ENCODE measurements at regions not wholly inside any gene's neighbourhood (a gene's known extent, or its start where the extent isn't known, plus 50 kb on each side); places are given as distances from the start of the nearest gene placed in this dataset.
A peak's percentile ranks its signal among the peaks of the same experiment; 100 is the strongest.

GRCh38 chr18:34972765-34973414 is 68.3 kb upstream of the MAPRE2 start:
- DNase-seq, result no peak
- Histone ChIP-seq H3K4me1 (peaks cover 0 to 20% (median 12%) of the 10 kb centered on the region in 6 donors), H3K27ac (no peak overlapping the region), H3K27me3 (replicated peaks in 1 of 7) (peaks cover 0 to 32% (median 4%) of the 10 kb centered on the region in 7 donors), H3K36me3 (no peaks in the 10 kb centered on the region), H3K4me3 (no peak overlapping the region), H3K9me3 (no peaks in the 10 kb centered on the region)
- 58 to 87% (median 78%) methylated on average over 2 of the region's 2 CpGs for WGBS, 5 donors
- intact Hi-C loops (cut with DNase I; ENCODE audit: low total_unique reads), result no loop called here
- TF ChIP-seq POLR2AphosphoS5 (IDR thresholded peaks at IDR 0.05), result no peak
- TF ChIP-seq CTCF (IDR thresholded peaks at IDR 0.05 in 8 of 11, conservative IDR thresholded peaks at IDR 0.05 in 3 of 11), result no peak
- no peak for TF ChIP-seq POLR2A (IDR thresholded peaks at IDR 0.05)

- peak overlapping the region in 6 of 8 donors; percentile 80 to 96 (median 83) for H3K4me3 ChIP-seq
- TF ChIP-seq POLR2A (IDR thresholded peaks at IDR 0.05) (no peak), CTCF (IDR thresholded peaks at IDR 0.05 in 8 of 11, conservative IDR thresholded peaks at IDR 0.05 in 3 of 11) (no peak), POLR2AphosphoS5 (IDR thresholded peaks at IDR 0.05) (no peak)
- 59 to 74% (median 65%) methylated on average over 9 to 10 of the region's 10 CpGs for WGBS, 5 donors
- no peaks in the 10 kb centered on the region for H3K36me3 ChIP-seq
- H3K27ac ChIP-seq, result no peak overlapping the region
- peaks cover 0 to 33% (median 2%) of the 10 kb centered on the region in 7 donors for H3K27me3 ChIP-seq (replicated peaks in 1 of 7)
- no peaks in the 10 kb centered on the region for H3K9me3 ChIP-seq
- no peak for DNase-seq
- peaks cover 4 to 39% (median 30%) of the 10 kb centered on the region in 6 donors for H3K4me1 ChIP-seq
- intact Hi-C loops (cut with DNase I; ENCODE audit: low total_unique reads), result no loop called here
Measured at GRCh38 chr18:34976123-34976522, 65.1 kb upstream of the MAPRE2 start.

- TF ChIP-seq CTCF (IDR thresholded peaks at IDR 0.05 in 8 of 11, conservative IDR thresholded peaks at IDR 0.05 in 3 of 11) (no peak), POLR2A (IDR thresholded peaks at IDR 0.05) (no peak)
- no peaks in the 10 kb centered on the region for H3K36me3 ChIP-seq
- peaks cover 0 to 33% (median 2%) of the 10 kb centered on the region in 7 donors for H3K27me3 ChIP-seq (replicated peaks in 1 of 7)
- H3K9me3 ChIP-seq, result no peaks in the 10 kb centered on the region
- peaks cover 4 to 39% (median 30%) of the 10 kb centered on the region in 6 donors for H3K4me1 ChIP-seq
- peak overlapping the region; percentile 63 to 96 (median 82) for H3K4me3 ChIP-seq
- no peak for DNase-seq
- peak overlapping the region in 2 of 8 donors; percentile 35 to 59 for H3K27ac ChIP-seq
- 1 to 2% (median 1%) methylated on average over 13 to 19 of the region's 19 CpGs for WGBS, 5 donors
- intact Hi-C loops (cut with DNase I; ENCODE audit: low total_unique reads), result no loop called here
Measured at GRCh38 chr18:34976534-34976898, 64.7 kb upstream of the MAPRE2 start.

- TF ChIP-seq POLR2A (IDR thresholded peaks at IDR 0.05), result no peak
- TF ChIP-seq CTCF (IDR thresholded peaks at IDR 0.05 in 8 of 11, conservative IDR thresholded peaks at IDR 0.05 in 3 of 11), result peak in 1 of 11 experiments; percentile 18
- TF ChIP-seq POLR2AphosphoS5 (IDR thresholded peaks at IDR 0.05), result peak in 2 of 3 donors; percentile 56 to 61
- H3K4me3 ChIP-seq, result peak overlapping the region; percentile 63 to 96 (median 82)
- H3K36me3 ChIP-seq, result no peaks in the 10 kb centered on the region
- H3K4me1 ChIP-seq, result peaks cover 4 to 39% (median 30%) of the 10 kb centered on the region in 6 donors
- peaks cover 0 to 33% (median 2%) of the 10 kb centered on the region in 7 donors for H3K27me3 ChIP-seq (replicated peaks in 1 of 7)
- intact Hi-C loops (cut with DNase I; ENCODE audit: low total_unique reads), result no loop called here
- no peaks in the 10 kb centered on the region for H3K9me3 ChIP-seq
- DNase-seq, result peak; percentile 96
- H3K27ac ChIP-seq, result peak overlapping the region in 3 of 8 donors; percentile 34 to 59 (median 35)
- WGBS, 5 donors, result 0 to 1% (median 0%) methylated on average over 35 to 82 of the region's 82 CpGs
Measured at GRCh38 chr18:34976899-34977837, 64.0 kb upstream of the MAPRE2 start.

All from spleen (tissue), 11 donors.